Stimulated activated CD4-positive, alpha-beta T cell treated with anti-CD3 and anti-CD28 coated beads, TNF-alpha, amount 100 ng/mL, for 4 hours (primary cell): ENCODE measurements at regions not wholly inside any gene's neighbourhood (a gene's known extent, or its start where the extent isn't known, plus 50 kb on each side); places are given as distances from the start of the nearest gene placed in this dataset.

Experiments used
- DNase-seq, 3 experiments: peaks; one replicate each; pipeline ENCODE4 v3.0.0-alpha.2; 2020; ENCODE audit warnings: low read depth in 3 of 3

GRCh38 chr5:118687661-118688621 lies 300.4 kb downstream of the DTWD2 start:
- no peak for DNase-seq

- DNase-seq: no peak
These were observed 301.2 kb downstream of the DTWD2 start for GRCh38 chr5:118687100-118687499.

GRCh38 chr5:118681655-118682054 lies 306.7 kb downstream of the DTWD2 start:
- DNase-seq: no peak

GRCh38 chr5:118679264-118679940 lies 308.9 kb downstream of the DTWD2 start:
- no peak for DNase-seq

- no peak for DNase-seq
These were observed 309.6 kb downstream of the DTWD2 start for GRCh38 chr5:118678746-118679145.

GRCh38 chr5:118675247-118675646 lies 313.1 kb downstream of the DTWD2 start:
- no peak for DNase-seq

- DNase-seq: no peak
These were observed 330.8 kb downstream of the DTWD2 start for GRCh38 chr5:118657576-118657975.

GRCh38 chr5:118653872-118654271 lies 334.5 kb downstream of the DTWD2 start:
- DNase-seq: no peak

- no peak for DNase-seq
These were observed 335.2 kb downstream of the DTWD2 start for GRCh38 chr5:118653183-118653582.

- DNase-seq: no peak
These were observed 337.3 kb downstream of the DTWD2 start for GRCh38 chr5:118651002-118651401.

- DNase-seq: no peak
These were observed 340.8 kb downstream of the DTWD2 start for GRCh38 chr5:118647587-118647986.

GRCh38 chr5:118646917-118647316 lies 341.4 kb downstream of the DTWD2 start:
- DNase-seq: no peak

- DNase-seq: no peak
These were observed 350.2 kb downstream of the DTWD2 start for GRCh38 chr5:118637947-118638670.

GRCh38 chr5:118628660-118629354 lies 359.5 kb downstream of the DTWD2 start:
- no peak for DNase-seq

GRCh38 chr5:118620233-118620632 lies 368.1 kb downstream of the DTWD2 start:
- no peak for DNase-seq

GRCh38 chr5:118619823-118620222 lies 368.5 kb downstream of the DTWD2 start:
- no peak for DNase-seq

- DNase-seq: no peak
These were observed 372.1 kb downstream of the DTWD2 start for GRCh38 chr5:118616281-118616680.

GRCh38 chr5:118614731-118615456 lies 373.5 kb downstream of the DTWD2 start:
- no peak for DNase-seq

- DNase-seq: no peak
These were observed 376.9 kb downstream of the DTWD2 start for GRCh38 chr5:118611332-118611945.

- DNase-seq: no peak
These were observed 381.4 kb downstream of the DTWD2 start for GRCh38 chr5:118606940-118607339.

GRCh38 chr5:118605761-118606160 lies 382.6 kb downstream of the DTWD2 start:
- DNase-seq: no peak
